CD4-positive, CD25-positive, alpha-beta regulatory T cell (primary cell): ENCODE measurements at regions not wholly inside any gene's neighbourhood (a gene's known extent, or its start where the extent isn't known, plus 50 kb on each side); places are given as distances from the start of the nearest gene placed in this dataset.
"Not testable (repeated sequence)": the region's sequence is repeated elsewhere in the genome, so short reads cannot be mapped to it uniquely, and the experiment has no call there.

Experiments used
- ATAC-seq, 2 donors: fragments of 150-1000 bp; cut with Tn5 transposase; one replicate each; pipeline ENCODE4 v1.10.0; 2021; ENCODE audit warnings: low read depth in 2 of 2, moderate number of reproducible peaks in 2 of 2, moderate library complexity in 1 of 2
- DNase-seq, 3 donors: peaks; one replicate each; pipeline versions ENCODE4 v3.0.0 to v3.0.0-alpha.2; 2012 to 2022; ENCODE audit warnings: mixed read lengths in 1 of 3
- H3K27ac ChIP-seq: one replicate; pipeline ENCODE4 v1.7.0; 2013; ENCODE audit warnings: mild to moderate bottlenecking, low read length; ENCODE audit not compliant: insufficient read depth, poor library complexity, severe bottlenecking
- H3K27me3 ChIP-seq: one replicate; pipeline ENCODE4 v1.7.0; 2013; ENCODE audit warnings: low read length; ENCODE audit not compliant: control insufficient read depth, insufficient read depth
- H3K36me3 ChIP-seq: one replicate; pipeline ENCODE4 v1.7.0; 2013; ENCODE audit warnings: mild to moderate bottlenecking, low read length, moderate library complexity; ENCODE audit not compliant: control insufficient read depth, insufficient read depth
- H3K4me1 ChIP-seq: 2 replicates; pipeline ENCODE4 v1.7.0; 2013; ENCODE audit warnings: mild to moderate bottlenecking, low read length; ENCODE audit not compliant: insufficient read depth, control insufficient read depth, poor library complexity, severe bottlenecking
- H3K4me3 ChIP-seq: one replicate; pipeline ENCODE4 v1.7.0; 2013; ENCODE audit warnings: low read depth, mild to moderate bottlenecking, low read length, moderate library complexity
- H3K9me3 ChIP-seq, 2 experiments: 1 replicate in 1 of 2; 2 replicates in 1 of 2; pipeline ENCODE4 v1.7.0; 2013; ENCODE audit warnings: low read length in 2 of 2, mild to moderate bottlenecking in 1 of 2, moderate library complexity in 1 of 2; ENCODE audit not compliant: control insufficient read depth in 2 of 2
- H3K27ac Mint-ChIP-seq, 3 donors: one replicate each; pipeline ENCODE4 v1.8.0; 2020 to 2022; ENCODE audit warnings: mild to moderate bottlenecking in 3 of 3, mixed read lengths in 3 of 3, moderate library complexity in 2 of 3
- H3K27me3 Mint-ChIP-seq: one replicate; pipeline ENCODE4 v1.8.0; 2022; ENCODE audit warnings: mild to moderate bottlenecking, mixed read lengths
- H3K36me3 Mint-ChIP-seq: one replicate; pipeline ENCODE4 v1.8.0; 2020; ENCODE audit warnings: mixed read lengths
- H3K4me1 Mint-ChIP-seq, 4 donors: one replicate each; pipeline ENCODE4 v1.8.0; 2020 to 2022; ENCODE audit warnings: mixed read lengths in 4 of 4, mild to moderate bottlenecking in 1 of 4
- H3K4me3 Mint-ChIP-seq, 4 donors: one replicate each; pipeline ENCODE4 v1.8.0; 2020 to 2022; ENCODE audit warnings: mild to moderate bottlenecking in 4 of 4, mixed read lengths in 4 of 4, moderate library complexity in 3 of 4
- H3K9me3 Mint-ChIP-seq, 7 donors: one replicate each; pipeline ENCODE4 v1.8.0; 2020 to 2022; ENCODE audit warnings: mixed read lengths in 7 of 7, mild to moderate bottlenecking in 3 of 7, moderate library complexity in 2 of 7

DNA sequence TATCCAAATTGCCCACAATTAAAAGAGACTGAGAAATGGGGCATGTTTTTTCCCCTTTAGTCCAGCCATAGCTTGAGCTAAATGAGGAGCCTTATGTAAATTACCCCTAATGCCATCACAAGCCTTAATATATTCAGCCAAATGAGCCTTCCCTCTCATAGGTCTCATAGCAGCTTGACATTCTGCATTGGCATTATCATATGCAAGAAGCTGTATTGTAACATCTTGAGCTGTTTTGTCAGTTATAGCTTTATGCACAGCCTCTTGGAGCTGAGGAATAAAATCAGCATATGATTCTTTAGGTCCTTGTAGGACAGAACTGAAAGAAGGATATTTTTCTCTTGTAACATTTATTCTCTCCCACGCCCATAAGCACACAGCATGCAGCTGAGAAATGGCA lies 153.2 kb downstream of the ZNF486 start:
- H3K27me3 ChIP-seq = no peaks in the 10 kb centered on the region
- H3K4me3 Mint-ChIP-seq = no peak overlapping the region
- H3K4me1 Mint-ChIP-seq = no peaks in the 10 kb centered on the region
- no peak overlapping the region for H3K4me3 ChIP-seq
- no peaks in the 10 kb centered on the region for H3K36me3 ChIP-seq
- no peak for DNase-seq
- H3K9me3 ChIP-seq = peaks cover 0 to 2% of the 10 kb centered on the region in 2 experiments
- no peaks in the 10 kb centered on the region for H3K4me1 ChIP-seq
- H3K27ac ChIP-seq = no peak overlapping the region
- H3K36me3 Mint-ChIP-seq = no peaks in the 10 kb centered on the region
- peaks cover 0 to 6% (median 0%) of the 10 kb centered on the region in 7 donors for H3K9me3 Mint-ChIP-seq
- ATAC-seq = no peak
- no peak overlapping the region for H3K27ac Mint-ChIP-seq
- H3K27me3 Mint-ChIP-seq = no peaks in the 10 kb centered on the region

DNA sequence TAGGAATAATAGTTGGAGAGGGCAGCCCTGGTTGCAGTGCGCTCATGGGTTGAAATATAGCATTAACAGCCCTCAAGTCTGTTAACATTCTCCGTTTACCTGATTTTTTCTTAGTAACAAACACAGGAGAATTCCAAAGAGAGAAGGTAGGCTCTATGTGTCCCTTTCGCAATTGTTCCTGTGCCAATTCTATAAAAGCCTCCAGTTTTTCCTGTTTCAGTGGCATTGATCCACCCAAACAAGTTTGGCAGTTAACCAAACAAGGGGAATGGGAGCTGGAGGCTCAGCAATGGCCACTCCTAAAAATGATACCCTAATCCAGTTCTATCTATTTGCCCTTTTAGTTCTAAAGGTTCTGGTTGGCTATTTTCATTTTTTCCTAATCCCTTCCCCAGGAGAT lies 151.6 kb downstream of the ZNF486 start:
- H3K4me3 ChIP-seq = no peak overlapping the region
- H3K4me1 Mint-ChIP-seq = no peaks in the 10 kb centered on the region
- ATAC-seq (no peak), DNase-seq (no peak)
- H3K27ac Mint-ChIP-seq = no peak overlapping the region
- H3K27me3 Mint-ChIP-seq = no peaks in the 10 kb centered on the region
- no peak overlapping the region for H3K27ac ChIP-seq
- H3K9me3 ChIP-seq = peaks cover 0 to 2% of the 10 kb centered on the region in 2 experiments
- H3K9me3 Mint-ChIP-seq = peaks cover 0 to 5% (median 1%) of the 10 kb centered on the region in 7 donors
- no peaks in the 10 kb centered on the region for H3K36me3 ChIP-seq
- H3K4me1 ChIP-seq = no peaks in the 10 kb centered on the region
- H3K4me3 Mint-ChIP-seq = no peak overlapping the region
- H3K27me3 ChIP-seq = no peaks in the 10 kb centered on the region
- no peaks in the 10 kb centered on the region for H3K36me3 Mint-ChIP-seq

DNA sequence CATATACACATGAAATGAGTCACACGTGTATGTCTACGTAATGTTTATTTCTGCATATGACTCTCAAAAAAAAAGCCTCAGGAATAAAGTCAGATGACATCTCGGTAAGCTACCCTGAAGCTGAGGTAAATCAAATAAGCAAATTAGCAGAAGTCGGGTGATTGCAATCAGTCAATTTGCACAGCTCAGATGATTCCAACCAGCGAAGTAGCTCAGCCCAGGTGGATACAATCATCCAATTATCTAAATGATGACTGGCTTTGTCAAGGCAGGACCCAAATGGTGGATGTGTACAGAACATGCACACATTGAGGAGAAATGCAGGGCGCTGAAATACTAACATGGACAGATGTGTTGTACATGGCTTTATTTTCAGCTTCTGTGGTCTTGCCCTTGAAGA lies 148.5 kb downstream of the ZNF486 start:
- no peak overlapping the region for H3K4me3 Mint-ChIP-seq
- Histone ChIP-seq H3K27me3 (no peaks in the 10 kb centered on the region), H3K36me3 (no peaks in the 10 kb centered on the region), H3K4me3 (no peak overlapping the region), H3K9me3 (peaks cover 2 to 9% of the 10 kb centered on the region in 2 experiments), H3K4me1 (no peaks in the 10 kb centered on the region), H3K27ac (no peak overlapping the region)
- no peaks in the 10 kb centered on the region for H3K4me1 Mint-ChIP-seq
- peaks cover 3 to 6% (median 4%) of the 10 kb centered on the region in 7 donors for H3K9me3 Mint-ChIP-seq
- DNase-seq = no peak
- no peak overlapping the region for H3K27ac Mint-ChIP-seq
- no peaks in the 10 kb centered on the region for H3K27me3 Mint-ChIP-seq
- ATAC-seq = no peak
- no peaks in the 10 kb centered on the region for H3K36me3 Mint-ChIP-seq

DNA sequence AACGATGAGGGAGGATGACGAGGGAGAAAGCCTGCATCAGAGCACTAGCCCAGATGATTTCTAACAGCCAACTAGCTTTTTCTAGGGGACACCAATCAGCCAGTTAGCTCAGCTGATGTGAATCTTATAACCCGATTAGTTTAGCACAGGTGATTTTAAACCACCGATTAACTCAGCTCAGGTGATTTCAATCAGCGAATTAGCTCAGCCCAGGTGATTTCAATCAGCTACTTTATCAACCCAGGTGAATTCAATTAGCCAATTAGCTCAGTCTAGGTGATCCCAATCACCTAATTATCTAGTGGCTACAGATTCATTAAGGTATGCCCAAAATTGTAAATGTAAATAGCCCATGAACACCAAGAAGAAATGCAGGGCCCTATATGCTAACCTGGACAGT lies 146.9 kb downstream of the ZNF486 start:
- DNase-seq = no peak
- H3K4me3 Mint-ChIP-seq = no peak overlapping the region
- H3K27me3 Mint-ChIP-seq = no peaks in the 10 kb centered on the region
- H3K9me3 Mint-ChIP-seq = peaks cover 0 to 6% (median 4%) of the 10 kb centered on the region in 7 donors
- no peaks in the 10 kb centered on the region for H3K27me3 ChIP-seq
- no peak overlapping the region for H3K27ac ChIP-seq
- no peaks in the 10 kb centered on the region for H3K4me1 ChIP-seq
- peaks cover 0 to 9% of the 10 kb centered on the region in 2 experiments for H3K9me3 ChIP-seq
- H3K4me1 Mint-ChIP-seq = no peaks in the 10 kb centered on the region
- no peaks in the 10 kb centered on the region for H3K36me3 ChIP-seq
- no peak for ATAC-seq
- H3K36me3 Mint-ChIP-seq = no peaks in the 10 kb centered on the region
- H3K27ac Mint-ChIP-seq = no peak overlapping the region
- H3K4me3 ChIP-seq = no peak overlapping the region

DNA sequence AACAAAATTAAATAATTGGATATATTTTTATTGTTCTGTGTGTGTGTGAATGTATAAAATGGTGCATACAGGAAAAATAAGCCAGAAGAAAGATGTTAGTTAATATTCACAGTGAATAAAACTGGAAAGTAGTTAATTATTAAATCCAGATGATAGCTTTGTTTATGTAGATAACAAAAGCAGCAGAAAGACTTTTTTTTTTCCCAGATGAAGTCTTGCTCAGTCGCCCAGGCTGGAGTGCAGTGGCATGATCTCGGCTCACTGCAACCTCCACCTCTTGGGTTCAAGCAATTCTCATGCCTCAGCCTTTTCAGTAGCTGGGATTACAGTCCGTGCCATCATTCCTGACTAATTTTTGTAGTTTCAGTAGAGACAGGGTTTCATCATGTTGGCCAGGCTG lies 140.1 kb downstream of the ZNF486 start:
- no peaks in the 10 kb centered on the region for H3K9me3 ChIP-seq
- H3K4me3 Mint-ChIP-seq = no peak overlapping the region
- H3K27ac ChIP-seq = no peak overlapping the region
- H3K27me3 ChIP-seq = no peaks in the 10 kb centered on the region
- H3K4me1 ChIP-seq = no peaks in the 10 kb centered on the region
- H3K9me3 Mint-ChIP-seq = peaks cover 0 to 12% (median 3%) of the 10 kb centered on the region in 7 donors
- H3K27me3 Mint-ChIP-seq = no peaks in the 10 kb centered on the region
- ATAC-seq (no peak), DNase-seq (no peak)
- no peaks in the 10 kb centered on the region for H3K4me1 Mint-ChIP-seq
- no peaks in the 10 kb centered on the region for H3K36me3 ChIP-seq
- no peaks in the 10 kb centered on the region for H3K36me3 Mint-ChIP-seq
- H3K4me3 ChIP-seq = no peak overlapping the region
- H3K27ac Mint-ChIP-seq = no peak overlapping the region

GRCh38 chr19:20296314-20296713 lies 129.3 kb downstream of the ZNF486 start:
- H3K9me3 ChIP-seq, H3K4me3 ChIP-seq, H3K9me3 Mint-ChIP-seq, H3K27ac Mint-ChIP-seq, H3K27me3 ChIP-seq, ATAC-seq, H3K36me3 Mint-ChIP-seq, DNase-seq, H3K27ac ChIP-seq, H3K4me1 Mint-ChIP-seq, H3K4me1 ChIP-seq, H3K27me3 Mint-ChIP-seq, H3K4me3 Mint-ChIP-seq, H3K36me3 ChIP-seq: not testable (repeated sequence)

- H3K36me3 ChIP-seq = no peaks in the 10 kb centered on the region
- H3K4me3 ChIP-seq = no peak overlapping the region
- H3K9me3 ChIP-seq = no peaks in the 10 kb centered on the region
- DNase-seq (no peak), ATAC-seq (no peak)
- no peak overlapping the region for H3K4me3 Mint-ChIP-seq
- H3K36me3 Mint-ChIP-seq = no peaks in the 10 kb centered on the region
- no peaks in the 10 kb centered on the region for H3K27me3 ChIP-seq
- no peaks in the 10 kb centered on the region for H3K27me3 Mint-ChIP-seq
- no peak overlapping the region for H3K27ac Mint-ChIP-seq
- no peaks in the 10 kb centered on the region for H3K4me1 Mint-ChIP-seq
- H3K4me1 ChIP-seq = no peaks in the 10 kb centered on the region
- H3K27ac ChIP-seq = no peak overlapping the region
- H3K9me3 Mint-ChIP-seq = peaks cover 0 to 3% (median 0%) of the 10 kb centered on the region in 7 donors
Measured at GRCh38 chr19:20294181-20294580, 127.2 kb downstream of the ZNF486 start.

DNA sequence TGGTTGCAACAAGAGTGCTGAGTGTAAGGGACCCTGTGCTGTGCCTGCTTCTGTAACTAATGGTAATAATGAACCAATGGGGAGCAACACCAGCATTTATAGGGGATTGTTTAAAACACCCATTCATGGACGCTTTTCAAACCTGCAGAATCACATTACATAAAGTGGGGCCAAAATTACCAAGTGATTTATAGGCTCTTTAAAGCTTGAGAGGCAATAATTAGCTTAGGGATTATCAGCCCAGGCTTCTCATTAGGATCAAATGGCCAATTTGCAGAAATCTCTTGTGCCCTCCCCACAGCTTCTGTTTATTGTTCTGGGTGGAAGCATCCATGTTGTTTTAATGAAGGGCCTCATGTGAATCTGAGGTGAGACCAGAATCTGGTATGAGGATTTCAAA lies 125.5 kb downstream of the ZNF486 start:
- H3K9me3 Mint-ChIP-seq, H3K36me3 Mint-ChIP-seq, H3K9me3 ChIP-seq, H3K4me3 ChIP-seq, ATAC-seq, H3K27me3 Mint-ChIP-seq, H3K4me3 Mint-ChIP-seq, H3K27ac Mint-ChIP-seq, H3K36me3 ChIP-seq, H3K4me1 ChIP-seq, DNase-seq, H3K27me3 ChIP-seq, H3K27ac ChIP-seq, H3K4me1 Mint-ChIP-seq: not testable (repeated sequence)
